GM18511 (cell line): ENCODE measurements at regions not wholly inside any gene's neighbourhood (a gene's known extent, or its start where the extent isn't known, plus 50 kb on each side); places are given as distances from the start of the nearest gene placed in this dataset.
"Not testable (repeated sequence)": the region's sequence is repeated elsewhere in the genome, so short reads cannot be mapped to it uniquely, and the experiment has no call there.

Experiments used
- ATAC-seq: cut with Tn5 transposase; IDR thresholded peaks from one replicate; pipeline ENCODE4 v1.9.1; 2021; ENCODE audit warnings: mild to moderate bottlenecking, moderate library complexity; ENCODE audit not compliant: unreplicated experiment

DNA sequence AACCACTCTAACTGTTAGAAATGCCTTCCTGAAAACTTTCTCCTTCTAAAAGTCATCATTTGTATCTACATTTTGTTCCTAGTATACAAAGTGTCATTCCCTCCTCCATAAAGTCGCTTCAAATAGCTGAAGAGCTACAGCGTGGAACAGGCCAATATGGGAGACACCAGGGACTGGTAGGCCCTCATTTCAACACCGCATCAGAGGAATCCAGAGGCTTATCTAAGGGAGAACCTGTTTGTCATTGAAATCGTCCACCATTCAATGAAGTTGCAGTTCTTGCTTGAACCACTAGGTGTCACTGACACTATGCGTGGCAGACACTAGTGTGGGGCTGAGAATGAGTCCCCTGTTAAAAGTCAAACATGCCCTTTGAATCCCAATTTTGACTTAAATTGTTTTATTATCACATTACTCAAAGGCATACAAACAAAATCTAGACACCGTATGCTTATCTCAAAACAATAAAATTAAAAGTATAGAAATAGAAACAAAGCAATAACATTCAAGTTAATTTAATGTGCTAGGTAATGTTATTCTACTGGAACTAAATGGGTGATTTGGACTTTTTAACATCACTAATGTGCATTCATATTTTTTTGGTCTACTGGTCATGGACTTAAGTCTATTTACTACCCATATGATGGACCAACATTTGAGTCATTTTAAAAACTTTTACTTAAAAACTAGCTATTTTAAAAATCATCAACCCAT is 182.3 kb downstream of the FCRL5 start:
- ATAC-seq, result no peak

DNA sequence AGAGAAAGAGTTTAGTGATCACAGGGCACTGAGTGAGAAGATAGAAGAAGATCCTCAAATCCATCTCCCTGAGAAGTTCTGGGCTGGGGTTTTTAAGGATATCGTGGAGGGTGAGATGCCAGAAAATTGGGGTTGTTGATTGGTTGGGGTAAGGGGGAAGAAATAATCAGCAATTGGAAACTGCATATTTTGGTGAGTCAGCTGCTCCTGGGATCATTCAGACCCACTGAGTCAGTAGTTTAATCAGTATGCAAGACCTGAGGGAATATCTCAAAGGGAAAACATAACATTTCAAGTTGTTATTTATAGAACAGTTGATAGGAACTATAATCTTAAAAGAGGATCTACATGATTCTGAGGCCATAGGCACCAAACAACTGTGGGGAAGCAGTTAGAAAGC is 183.4 kb downstream of the FCRL5 start:
- not testable (repeated sequence) for ATAC-seq

DNA sequence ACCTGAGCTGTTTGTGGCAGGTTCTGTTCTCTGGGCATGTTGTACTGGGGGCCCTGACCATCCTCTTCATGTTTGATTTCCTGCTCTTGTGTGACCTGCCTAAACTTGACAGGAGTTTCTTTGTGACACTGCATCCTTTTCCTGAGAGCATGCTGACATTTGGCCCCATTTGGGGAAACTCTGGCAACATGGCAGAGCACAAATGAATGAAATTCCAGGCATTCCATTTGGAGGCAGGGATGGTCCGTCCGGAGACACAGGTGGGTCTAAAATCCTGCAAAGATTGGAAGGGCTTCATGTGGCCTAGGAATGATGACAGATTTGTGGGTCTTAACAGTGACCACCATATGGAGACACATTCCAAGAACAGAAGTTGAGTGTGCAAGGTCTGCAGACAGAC is 184.0 kb downstream of the FCRL5 start:
- ATAC-seq, result no peak

DNA sequence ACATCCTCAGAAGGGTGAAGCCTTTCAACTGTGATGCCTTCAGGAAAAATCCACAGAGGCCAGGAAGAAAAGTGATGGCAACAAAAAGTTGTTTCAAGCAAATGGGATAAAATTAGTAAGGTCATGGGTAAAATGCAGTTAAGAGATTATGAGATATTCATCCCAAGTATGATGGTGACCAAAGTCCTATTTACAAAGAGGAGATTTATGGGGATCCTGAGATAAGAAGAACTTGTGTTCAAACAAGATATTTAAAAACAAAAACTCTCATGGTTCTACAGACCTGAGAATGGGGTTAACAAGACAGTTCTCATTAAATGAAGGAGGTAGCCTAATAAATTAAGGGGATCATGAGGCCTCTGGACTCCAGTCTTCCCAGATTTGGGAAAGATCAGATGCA is 184.4 kb downstream of the FCRL5 start:
- ATAC-seq, result no peak

DNA sequence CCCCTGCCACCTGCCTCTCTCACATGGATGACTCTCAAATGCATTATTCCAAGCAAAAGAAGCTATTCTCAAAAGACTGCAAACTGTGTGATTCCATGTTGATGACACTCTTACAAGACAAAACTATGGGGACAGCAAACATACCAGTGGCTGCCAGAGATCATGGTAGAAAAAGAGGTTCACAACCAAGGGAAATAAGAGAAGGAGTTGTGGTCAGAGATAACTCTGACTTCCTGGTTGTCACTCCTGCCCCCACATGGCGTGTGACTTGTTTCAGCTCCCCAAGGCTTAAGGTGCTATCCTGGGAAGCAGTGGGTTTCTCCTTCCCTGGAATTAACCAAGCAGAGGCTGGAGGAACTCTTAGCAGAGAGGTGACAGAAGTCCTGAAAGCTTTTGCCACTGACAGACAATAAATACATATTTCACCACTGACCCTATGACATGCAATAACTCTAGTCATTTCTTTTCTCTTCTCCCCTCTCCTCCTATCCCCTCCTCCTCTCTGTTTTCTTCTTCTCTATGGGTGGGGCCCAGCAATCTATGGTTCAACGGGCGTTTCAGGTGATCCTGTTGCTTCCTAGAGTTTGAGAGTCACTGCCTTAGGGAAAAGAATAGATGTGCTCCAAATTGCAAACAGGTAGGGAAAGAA is 185.1 kb downstream of the FCRL5 start:
- no peak for ATAC-seq

DNA sequence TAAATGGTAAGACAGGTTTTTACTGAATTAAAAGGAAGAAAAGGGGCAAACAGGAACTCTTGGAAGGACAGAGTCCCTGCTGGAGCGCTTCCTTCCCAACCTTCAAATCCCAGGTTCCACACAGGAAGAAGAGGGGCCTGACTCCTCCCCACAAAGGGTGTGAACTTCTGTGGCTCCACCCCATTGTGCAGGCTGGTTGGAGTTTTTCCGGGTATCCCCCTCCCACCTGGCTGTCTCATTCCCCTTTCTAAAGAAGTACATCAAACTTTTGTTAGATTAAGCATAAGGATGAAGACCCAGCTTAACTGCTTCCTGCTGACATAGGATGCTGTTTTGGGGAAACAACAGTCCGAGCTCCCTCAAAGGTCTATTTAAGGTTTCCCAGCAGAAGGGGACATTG is 187.7 kb downstream of the FCRL5 start:
- ATAC-seq, result no peak

DNA sequence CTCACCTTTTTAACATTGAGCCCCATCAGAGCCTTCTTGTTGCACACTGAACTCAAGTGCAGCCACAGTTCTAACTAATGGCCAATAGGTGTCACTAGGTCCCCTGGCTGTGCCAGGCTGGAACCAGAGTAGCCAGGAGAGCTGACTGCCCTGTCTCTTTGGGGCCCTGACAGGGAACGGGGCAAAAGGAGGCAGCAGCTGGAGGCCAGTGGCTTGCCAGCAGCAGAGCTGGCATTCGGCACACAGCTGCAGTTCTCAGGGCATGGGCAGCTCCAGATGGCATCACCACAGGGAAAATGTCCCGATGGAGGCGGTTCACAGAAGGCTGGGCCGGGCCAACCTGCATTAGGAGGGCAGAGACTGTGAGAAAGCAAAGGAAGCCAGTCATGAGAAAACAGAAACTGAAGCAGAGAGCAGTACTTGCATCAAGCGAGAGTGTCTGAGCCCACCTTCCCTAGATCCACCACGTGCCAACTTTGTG is 188.6 kb downstream of the FCRL5 start:
- peak; percentile 74 for ATAC-seq

DNA sequence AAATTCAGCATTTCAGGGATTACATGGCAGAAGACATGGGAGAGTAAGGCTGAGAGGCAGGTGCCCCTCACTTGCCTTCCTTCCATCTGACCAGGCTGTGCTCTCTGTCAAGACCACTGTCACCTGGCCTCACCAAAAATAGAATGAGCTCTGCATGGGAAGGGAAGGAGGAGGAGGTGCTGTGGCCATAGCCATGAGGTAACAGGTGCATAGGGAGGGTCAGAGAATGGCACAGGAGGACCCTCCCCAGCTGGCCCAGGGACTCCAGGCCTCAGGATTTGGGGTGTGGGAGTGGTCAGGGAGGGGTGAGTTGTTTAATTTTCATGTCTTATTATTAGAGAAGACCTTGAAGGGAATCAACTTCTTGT is 192.3 kb downstream of the FCRL5 start:
- ATAC-seq, result no peak

DNA sequence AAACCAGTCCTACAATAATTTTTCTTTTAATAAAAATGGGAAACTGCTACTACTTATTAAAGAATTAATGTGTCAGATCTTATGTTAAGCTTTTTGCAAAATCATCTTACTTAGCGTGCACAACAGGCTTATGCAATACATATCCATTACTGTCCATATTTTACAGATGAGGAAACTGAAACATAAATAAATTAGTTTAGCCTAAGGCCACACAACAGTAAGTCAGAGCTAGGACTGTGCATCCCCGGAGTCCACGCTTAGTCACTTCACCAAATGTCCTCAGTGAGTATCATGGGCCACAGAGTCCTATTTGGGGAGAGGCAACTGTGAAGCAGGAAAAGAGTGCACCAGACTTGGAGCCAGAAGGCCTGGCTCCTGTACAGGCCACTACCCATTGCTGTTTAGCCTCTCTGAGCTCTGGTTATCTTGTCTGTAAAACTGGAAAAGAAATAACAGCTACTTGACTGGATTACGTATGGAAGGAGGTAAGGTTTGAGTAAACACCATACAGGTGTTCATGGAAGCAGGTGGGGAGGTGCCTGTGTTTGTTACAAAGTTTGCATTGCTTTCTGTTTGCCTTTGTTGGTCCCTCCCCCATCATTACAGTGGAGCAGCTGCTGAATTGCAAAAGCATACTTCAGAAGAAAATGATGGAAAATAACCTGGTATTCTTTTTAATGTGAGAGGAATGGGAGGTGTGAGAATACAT is 192.8 kb downstream of the FCRL5 start:
- ATAC-seq, result no peak

DNA sequence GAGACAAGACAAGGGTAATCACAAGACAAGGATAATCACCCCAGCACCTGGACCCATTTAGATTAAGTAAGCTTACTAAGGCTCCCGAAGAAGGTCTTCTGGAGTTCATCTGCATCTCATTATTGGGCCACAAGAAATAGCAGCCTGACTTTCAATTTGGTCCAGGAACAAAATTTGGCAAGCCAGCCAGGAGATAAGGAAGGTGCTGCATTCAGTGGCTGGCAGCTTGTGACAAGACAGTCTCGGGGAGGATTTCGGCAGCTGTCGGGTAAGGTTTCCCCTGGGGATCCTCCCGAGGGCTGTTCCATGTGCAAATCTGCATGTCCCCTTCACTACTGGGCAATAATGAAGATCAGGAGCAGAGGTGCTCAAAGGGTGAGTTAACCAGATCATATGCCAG is 195.2 kb downstream of the FCRL5 start:
- no peak for ATAC-seq

DNA sequence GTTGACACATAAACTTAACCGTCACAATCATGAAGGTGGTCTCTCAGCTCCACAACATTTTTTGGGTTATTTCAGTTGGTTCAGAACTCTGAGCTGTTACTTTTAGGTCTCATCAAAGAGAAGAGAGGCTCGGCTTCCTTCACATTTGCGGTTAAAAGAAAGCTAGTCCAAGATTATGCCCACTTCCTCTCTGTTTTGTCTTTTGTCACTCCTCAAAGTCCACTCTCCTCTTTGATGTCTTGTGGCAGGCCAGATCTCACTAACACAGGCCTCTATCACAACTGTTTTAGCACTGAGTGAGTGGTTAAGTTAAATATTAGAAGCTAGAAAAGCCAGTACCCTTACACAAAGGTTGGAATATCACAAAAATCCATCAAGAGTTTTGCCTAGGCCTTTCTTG is 195.7 kb downstream of the FCRL5 start:
- no peak for ATAC-seq

DNA sequence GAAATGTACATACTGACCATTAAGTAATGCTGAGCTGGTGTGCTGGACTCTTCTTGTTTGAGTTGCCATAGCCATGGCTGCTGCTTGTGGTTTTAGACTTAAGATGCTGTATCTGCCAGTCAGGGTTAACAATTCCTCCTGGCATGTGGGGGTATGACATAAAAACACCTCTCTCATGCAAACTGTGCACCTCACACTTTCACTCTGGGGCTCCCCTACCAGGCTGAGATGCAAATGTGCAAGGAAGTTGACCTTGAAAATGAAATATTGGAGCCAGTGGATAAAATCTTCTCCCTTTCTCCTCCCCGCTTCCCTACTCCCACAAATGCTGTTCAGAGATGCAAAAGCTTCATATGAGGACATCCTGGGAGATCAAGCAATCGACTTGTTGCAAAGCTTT is 198.8 kb downstream of the FCRL5 start:
- no peak for ATAC-seq

DNA sequence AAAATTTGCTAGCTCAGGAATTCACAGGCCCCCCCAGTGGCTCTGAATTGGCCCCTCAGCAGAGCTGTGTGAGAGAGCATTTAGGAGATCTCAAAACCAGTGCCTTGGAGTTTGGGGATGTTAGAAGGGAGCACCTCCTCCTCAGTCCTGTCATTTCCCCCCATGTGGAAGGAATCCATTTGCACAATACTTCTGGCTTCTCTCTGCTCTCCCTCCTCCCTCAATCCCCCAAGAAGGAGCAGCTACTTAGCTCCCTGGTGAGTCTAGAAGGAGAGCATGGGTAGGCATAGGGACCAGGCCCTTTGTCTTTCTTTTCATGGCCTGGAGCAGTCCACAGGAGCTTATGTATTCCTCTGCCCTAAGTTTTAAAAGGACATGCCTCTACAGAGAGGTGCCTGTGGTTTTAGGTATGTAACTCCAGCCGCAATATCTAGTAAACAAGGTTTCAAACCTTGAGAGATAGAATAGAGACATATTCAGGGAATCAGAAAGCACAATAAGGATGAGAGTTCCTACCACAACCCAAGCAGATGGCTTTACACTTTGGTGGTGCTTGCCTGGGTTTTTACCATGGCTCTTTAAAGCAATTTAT is 199.4 kb downstream of the FCRL5 start:
- ATAC-seq, result no peak

DNA sequence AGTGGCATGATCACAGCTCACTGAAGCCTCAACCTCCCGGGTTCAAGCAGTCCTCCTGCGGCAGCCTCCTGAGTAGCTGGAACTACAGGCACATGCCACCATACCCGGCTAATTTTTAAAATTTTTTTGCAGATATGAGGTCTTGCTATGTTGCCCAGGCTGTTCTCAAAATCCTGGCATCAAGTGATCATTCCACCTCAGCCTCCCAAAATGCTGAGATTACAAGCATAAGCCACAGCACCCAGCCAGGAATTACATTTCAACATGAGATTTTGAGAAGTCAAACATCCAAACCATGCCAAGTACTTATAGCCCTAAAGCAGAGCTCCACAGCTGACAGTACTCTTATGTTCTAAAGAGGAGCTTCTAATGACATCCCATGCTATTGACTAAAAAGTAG is 200.1 kb downstream of the FCRL5 start:
- no peak for ATAC-seq

DNA sequence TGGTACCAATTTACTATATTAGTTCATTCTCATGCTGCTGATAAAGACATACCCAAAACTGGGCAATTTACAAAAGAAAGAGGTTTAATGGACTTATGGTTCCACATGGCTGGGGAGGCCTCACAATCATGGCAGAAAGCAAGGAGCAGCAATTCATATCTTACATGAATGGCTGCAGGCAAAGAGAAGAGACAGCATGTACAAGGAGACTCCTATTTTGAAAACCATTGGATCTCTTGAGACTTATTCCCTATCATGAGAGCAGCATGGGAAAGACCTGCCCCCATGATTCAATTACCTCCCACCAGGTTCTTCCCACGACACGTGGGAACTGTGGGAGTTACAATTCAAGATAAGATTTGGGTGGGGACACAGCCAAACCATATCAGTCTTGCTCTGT is 200.5 kb downstream of the FCRL5 start:
- not testable (repeated sequence) for ATAC-seq

DNA sequence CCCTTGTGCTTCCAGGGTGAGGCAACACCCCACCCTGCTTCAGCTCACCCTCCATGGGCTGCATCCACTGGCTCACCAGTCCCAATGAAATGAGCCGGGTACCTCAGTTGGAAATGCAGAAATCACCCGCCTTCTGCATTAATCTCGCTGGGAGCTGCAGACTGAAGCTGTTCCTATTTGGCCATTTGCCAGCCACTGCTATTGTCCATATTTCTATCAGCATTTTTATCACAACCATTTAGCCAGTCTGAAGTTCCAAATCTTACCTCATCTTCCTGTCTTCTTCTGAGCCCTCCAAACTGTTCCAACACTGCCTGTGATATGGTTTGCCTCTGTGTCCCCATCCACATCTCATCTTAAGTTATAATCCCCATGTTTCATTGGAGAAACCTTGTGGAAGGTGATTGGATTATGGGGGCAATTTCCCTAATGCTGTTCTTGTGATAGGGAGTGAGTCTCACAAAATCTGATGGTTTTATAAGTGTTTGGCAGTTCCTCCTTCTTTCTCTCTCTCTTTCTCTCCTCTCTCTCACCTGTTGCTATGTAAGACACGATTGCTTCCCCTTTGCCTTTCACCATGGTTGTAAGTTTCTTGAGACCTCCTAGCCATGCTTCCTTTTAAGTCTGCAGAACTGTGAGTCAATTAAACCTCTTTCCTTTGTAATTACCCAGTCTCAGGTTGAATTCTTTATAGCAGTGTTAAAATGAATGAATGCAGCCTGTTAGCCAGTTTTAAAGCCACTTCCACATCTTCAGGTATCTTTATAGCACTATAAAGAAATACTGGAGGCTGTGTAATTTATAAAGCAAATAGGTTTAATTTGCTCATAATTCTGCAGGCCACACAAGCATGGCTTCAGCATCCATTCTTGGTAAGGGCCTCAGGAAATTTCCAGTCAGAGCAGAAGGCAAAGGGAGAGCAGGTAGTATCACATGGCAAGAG is 203.5 kb downstream of the FCRL5 start:
- ATAC-seq, result no peak

DNA sequence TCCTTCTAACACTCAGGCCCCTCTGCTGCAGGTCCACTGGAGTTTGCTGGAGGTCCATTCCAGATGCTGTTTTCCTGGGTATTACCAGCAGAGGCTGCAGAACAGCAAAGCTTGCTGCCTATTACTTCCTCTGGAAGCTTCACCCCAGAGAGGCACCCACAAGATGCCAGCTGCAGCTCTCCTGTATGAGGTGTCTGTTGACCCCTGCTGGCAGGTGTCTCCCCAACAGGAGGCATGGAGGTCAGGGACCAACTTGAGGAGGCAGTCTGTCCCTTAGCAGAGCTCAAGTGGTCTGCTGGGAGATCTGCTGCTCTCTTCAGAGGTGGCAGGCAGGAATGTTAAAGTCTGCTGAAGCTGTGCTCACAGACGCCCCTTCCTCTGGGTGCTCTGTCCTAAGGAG is 204.8 kb downstream of the FCRL5 start:
- ATAC-seq, result no peak

DNA sequence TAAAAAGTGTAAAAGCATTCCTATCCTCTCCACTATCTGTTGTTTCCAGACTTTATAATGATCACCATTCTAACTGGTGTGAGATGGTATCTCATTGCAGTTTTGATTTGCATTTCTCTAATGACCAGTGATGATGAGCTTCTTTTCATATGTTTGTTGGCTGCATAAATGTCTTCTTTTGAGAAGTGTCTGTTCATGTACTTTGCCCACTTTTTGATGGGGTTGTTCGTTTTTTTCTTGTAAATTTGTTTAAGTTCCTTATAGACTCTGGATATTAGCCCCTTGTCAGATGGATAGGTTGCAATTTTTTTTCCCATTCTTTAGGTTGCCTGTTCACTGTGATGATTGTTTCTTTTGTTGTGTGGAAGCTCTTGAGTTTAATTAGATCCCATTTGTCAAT is 199.6 kb upstream of the ETV3 start:
- not testable (repeated sequence) for ATAC-seq

DNA sequence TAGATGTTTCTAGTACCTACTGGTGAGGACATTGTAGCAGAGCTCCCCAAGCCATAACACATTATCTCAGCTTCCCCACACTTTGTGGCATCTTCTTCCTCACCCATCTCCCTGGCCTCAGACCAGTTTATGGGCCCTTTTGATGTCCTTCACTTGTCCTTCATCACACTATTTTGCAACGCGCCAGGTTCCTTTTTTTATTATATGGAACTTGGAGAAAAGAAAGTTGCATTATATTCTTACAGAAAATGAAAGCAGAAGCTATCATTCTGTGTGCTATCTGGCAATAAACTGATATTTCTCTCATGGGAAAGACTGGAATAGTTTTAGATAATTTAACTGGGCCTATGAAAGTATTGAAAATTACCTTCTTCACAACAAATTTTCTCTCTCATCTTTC is 196.9 kb upstream of the ETV3 start:
- ATAC-seq, result no peak

DNA sequence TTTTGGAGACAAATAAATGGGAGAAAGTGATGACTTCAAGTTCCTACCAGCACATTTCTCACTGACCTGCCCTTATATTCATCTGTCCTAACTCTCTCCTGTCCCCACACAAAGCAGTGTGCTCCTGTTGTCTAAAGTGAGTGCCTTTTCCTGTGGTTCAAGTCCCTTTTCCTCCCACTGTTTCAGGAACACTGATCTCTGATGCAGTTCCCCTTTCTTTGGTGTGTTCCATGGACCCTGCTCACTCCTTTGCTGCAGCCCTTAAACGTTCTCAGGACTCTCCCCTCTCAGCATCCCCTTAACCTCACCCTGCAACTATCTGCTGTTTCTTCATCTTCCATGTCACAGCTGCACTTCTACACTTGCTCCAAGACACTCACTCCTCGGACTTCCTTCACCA is 195.8 kb upstream of the ETV3 start:
- ATAC-seq, result no peak

DNA sequence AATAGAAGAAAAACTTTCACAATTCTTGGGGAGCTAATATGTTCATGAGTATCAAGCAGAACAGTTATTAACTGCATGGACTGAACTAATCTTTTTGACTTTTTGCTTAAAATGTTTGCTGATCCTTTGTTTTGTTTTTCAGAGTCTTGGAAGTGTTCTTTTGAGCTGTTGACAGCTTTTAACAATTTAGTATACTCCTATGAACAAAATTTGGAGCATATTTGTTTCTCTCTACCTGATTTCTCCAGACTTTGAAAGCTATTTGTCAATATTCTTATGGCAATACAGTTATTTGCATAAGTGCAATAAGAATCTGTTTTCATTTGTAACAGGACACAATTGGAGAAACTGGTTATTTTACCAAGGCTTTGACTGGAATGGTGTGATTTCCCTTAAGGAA is 192.0 kb upstream of the ETV3 start:
- not testable (repeated sequence) for ATAC-seq
